ENCODE measurements at regions not wholly inside any gene's neighbourhood (a gene's known extent, or its start where the extent isn't known, plus 50 kb on each side); places are given as distances from the start of the nearest gene placed in this dataset.

DNA sequence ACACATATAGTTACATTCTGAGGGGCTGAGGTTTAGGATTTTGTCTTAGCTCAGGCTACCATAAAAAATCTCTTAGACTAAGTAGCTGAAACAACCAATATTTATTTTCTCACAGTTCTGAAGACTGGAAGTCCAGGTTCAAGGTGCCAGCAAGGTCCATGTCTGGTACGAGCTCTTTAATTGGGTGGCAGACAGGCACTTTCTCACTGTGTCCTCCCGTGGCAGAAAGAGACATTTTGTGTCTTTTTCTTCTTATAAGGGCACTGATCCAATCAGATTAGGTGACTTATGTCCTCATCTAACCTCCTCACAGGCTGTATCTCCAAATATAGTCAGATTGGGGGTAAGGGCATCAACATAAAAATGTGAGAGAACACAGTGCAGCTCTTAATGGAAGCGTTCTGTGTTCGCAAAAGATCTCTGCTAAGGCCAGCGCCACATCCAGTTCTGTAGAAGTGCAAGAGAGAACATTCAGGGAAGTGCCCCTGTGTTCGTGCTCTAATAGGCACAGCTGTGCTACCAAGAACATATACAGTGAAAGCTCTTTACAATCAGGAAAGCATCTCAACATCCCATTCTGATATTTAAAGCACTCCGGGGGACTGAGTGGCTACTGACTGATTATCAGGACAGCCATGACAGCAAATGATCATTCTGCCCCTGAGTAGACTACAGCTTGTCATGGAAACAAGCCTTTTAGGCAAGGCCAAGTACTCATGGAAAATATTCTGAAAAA lies 819.2 kb downstream of the LIG4 start (continued):
- TF ChIP-seq ARNTL (CRISPR knock-in tag; IDR thresholded peaks at IDR 0.05; ENCODE audit: borderline replicate concordance, low read depth) (no peak), GLIS3 (CRISPR knock-in tag; IDR thresholded peaks at IDR 0.05) (no peak)
- TF ChIP-seq, protein P1, sequence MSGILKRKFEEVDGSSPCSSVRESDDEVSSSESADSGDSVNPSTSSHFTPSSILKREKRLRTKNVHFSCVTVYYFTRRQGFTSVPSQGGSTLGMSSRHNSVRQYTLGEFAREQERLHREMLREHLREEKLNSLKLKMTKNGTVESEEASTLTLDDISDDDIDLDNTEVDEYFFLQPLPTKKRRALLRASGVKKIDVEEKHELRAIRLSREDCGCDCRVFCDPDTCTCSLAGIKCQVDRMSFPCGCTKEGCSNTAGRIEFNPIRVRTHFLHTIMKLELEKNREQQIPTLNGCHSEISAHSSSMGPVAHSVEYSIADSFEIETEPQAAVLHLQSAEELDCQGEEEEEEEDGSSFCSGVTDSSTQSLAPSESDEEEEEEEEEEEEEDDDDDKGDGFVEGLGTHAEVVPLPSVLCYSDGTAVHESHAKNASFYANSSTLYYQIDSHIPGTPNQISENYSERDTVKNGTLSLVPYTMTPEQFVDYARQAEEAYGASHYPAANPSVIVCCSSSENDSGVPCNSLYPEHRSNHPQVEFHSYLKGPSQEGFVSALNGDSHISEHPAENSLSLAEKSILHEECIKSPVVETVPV (CRISPR knock-in tag; IDR thresholded peaks at IDR 0.05): no peak

DNA sequence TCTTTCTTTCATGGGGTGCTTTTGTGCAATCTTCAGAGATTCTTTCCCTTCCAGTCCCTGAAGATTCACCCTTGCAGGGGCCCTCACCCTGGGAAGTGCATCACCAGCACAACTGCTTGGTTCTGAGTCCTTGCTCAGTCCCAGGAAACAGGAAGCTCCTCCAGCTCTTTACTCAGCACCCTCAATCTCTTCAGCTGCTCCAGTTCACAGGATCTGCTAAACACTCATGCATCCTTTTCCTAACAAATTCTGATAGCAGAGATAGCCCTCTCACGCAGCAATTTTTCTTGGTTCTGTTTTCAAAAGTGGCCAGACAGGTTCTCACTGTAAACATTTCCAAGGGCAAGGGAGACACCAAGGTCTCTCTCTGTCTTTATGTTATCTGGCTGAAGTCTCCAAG lies 823.1 kb downstream of the LIG4 start:
- ATAC-seq: no peak
- no peak for TF ChIP-seq ZC3H10 (CRISPR knock-in tag; IDR thresholded peaks at IDR 0.05)

GRCh38 chr13:107387525-107387924 lies 819.6 kb upstream of the ARGLU1 start:
- TF ChIP-seq TCF4 (CRISPR knock-in tag; IDR thresholded peaks at IDR 0.05; ENCODE audit: borderline replicate concordance) (no peak), ESRRG (CRISPR knock-in tag; IDR thresholded peaks at IDR 0.05) (no peak), SNAI2 (CRISPR knock-in tag; IDR thresholded peaks at IDR 0.05) (no peak), RARB (CRISPR knock-in tag; IDR thresholded peaks at IDR 0.05) (no peak), ISL1 (CRISPR knock-in tag; IDR thresholded peaks at IDR 0.05) (no peak), ZNF565 (CRISPR knock-in tag; conservative IDR thresholded peaks at IDR 0.05; ENCODE audit: low read depth) (no peak), ZC3H10 (CRISPR knock-in tag; IDR thresholded peaks at IDR 0.05) (no peak), PPARA (CRISPR knock-in tag; IDR thresholded peaks at IDR 0.05; ENCODE audit: borderline replicate concordance) (no peak), OSR1 (CRISPR knock-in tag; IDR thresholded peaks at IDR 0.05) (no peak)
- TF ChIP-seq, protein P1 (CRISPR knock-in tag; IDR thresholded peaks at IDR 0.05): no peak
- TF ChIP-seq, protein P2, sequence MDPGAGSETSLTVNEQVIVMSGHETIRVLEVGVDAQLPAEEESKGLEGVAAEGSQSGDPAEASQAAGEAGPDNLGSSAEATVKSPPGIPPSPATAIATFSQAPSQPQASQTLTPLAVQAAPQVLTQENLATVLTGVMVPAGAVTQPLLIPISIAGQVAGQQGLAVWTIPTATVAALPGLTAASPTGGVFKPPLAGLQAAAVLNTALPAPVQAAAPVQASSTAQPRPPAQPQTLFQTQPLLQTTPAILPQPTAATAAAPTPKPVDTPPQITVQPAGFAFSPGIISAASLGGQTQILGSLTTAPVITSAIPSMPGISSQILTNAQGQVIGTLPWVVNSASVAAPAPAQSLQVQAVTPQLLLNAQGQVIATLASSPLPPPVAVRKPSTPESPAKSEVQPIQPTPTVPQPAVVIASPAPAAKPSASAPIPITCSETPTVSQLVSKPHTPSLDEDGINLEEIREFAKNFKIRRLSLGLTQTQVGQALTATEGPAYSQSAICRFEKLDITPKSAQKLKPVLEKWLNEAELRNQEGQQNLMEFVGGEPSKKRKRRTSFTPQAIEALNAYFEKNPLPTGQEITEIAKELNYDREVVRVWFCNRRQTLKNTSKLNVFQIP (CRISPR knock-in tag; IDR thresholded peaks at IDR 0.05; ENCODE audit: borderline replicate concordance, low read depth): no peak
- ATAC-seq: no peak

- no peak for ATAC-seq
- TF ChIP-seq ZNF70 (CRISPR knock-in tag; IDR thresholded peaks at IDR 0.05): no peak
- TF ChIP-seq BACH2 (CRISPR knock-in tag; IDR thresholded peaks at IDR 0.05; ENCODE audit: borderline replicate concordance): no peak
- TF ChIP-seq ARNTL (CRISPR knock-in tag; IDR thresholded peaks at IDR 0.05; ENCODE audit: borderline replicate concordance, low read depth): no peak
- no peak for TF ChIP-seq CREB5 (CRISPR knock-in tag; IDR thresholded peaks at IDR 0.05; ENCODE audit: low read depth)
- no peak for TF ChIP-seq RARB (CRISPR knock-in tag; IDR thresholded peaks at IDR 0.05)
- no peak for TF ChIP-seq ZNF8 (CRISPR knock-in tag; IDR thresholded peaks at IDR 0.05)
- TF ChIP-seq, protein P1 (CRISPR knock-in tag; IDR thresholded peaks at IDR 0.05): no peak
- TF ChIP-seq SNAI2 (CRISPR knock-in tag; IDR thresholded peaks at IDR 0.05): no peak
- TF ChIP-seq OSR1 (CRISPR knock-in tag; IDR thresholded peaks at IDR 0.05): no peak
- no peak for TF ChIP-seq ZFP30 (CRISPR knock-in tag; IDR thresholded peaks at IDR 0.05)
- TF ChIP-seq CSDC2 (CRISPR knock-in tag; IDR thresholded peaks at IDR 0.05): no peak
- no peak for TF ChIP-seq ZC3H10 (CRISPR knock-in tag; IDR thresholded peaks at IDR 0.05)
- no peak for TF ChIP-seq TCF4 (CRISPR knock-in tag; IDR thresholded peaks at IDR 0.05; ENCODE audit: borderline replicate concordance)
- no peak for TF ChIP-seq ISL1 (CRISPR knock-in tag; IDR thresholded peaks at IDR 0.05)
- TF ChIP-seq, protein P2 (CRISPR knock-in tag; IDR thresholded peaks at IDR 0.05; ENCODE audit: borderline replicate concordance, low read depth): no peak
- no peak for TF ChIP-seq PPARA (CRISPR knock-in tag; IDR thresholded peaks at IDR 0.05; ENCODE audit: borderline replicate concordance)
These were observed 811.6 kb upstream of the ARGLU1 start for GRCh38 chr13:107379407-107380155.
